ENCODE measurements at regions not wholly inside any gene's neighbourhood (a gene's known extent, or its start where the extent isn't known, plus 50 kb on each side); places are given as distances from the start of the nearest gene placed in this dataset.

- TF ChIP-seq CTCF (IDR thresholded peaks at IDR 0.05; ENCODE audit: borderline replicate concordance, extremely low read depth, low read length, poor library complexity, severe bottlenecking) (no peak), EZH2 (IDR thresholded peaks at IDR 0.05; ENCODE audit: borderline replicate concordance, low read depth, low read length, severe bottlenecking) (no peak)
Observed at GRCh38 chr16:86712158-86713009, 134.0 kb downstream of the FOXL1 start.
